Liver (tissue), 2 donors: ENCODE measurements at regions not wholly inside any gene's neighbourhood (a gene's known extent, or its start where the extent isn't known, plus 50 kb on each side); places are given as distances from the start of the nearest gene placed in this dataset.

Experiments used
- EGR1 ChIP-seq, 2 donors: IDR thresholded peaks; 2 replicates each; pipeline ENCODE4 v1.6.1; 2016 to 2018; ENCODE audit warnings: antibody characterized with exemption in 2 of 2, low read depth in 2 of 2
- RAD21 ChIP-seq, 2 donors: IDR thresholded peaks; 2 replicates each; pipeline ENCODE4 v1.6.1; 2016; ENCODE audit warnings: antibody characterized with exemption in 2 of 2, mild to moderate bottlenecking in 2 of 2
- TF ChIP-seq, protein P1 (sequence below): IDR thresholded peaks from 2 replicates; pipeline ENCODE4 v1.6.1; 2016; ENCODE audit warnings: antibody characterized with exemption
- donor health status: healthy.

GRCh38 chr12:86838260-86838659 lies 582.1 kb upstream of the MGAT4C start:
- TF ChIP-seq RAD21 (IDR thresholded peaks at IDR 0.05), result no peak
- TF ChIP-seq, protein P1, sequence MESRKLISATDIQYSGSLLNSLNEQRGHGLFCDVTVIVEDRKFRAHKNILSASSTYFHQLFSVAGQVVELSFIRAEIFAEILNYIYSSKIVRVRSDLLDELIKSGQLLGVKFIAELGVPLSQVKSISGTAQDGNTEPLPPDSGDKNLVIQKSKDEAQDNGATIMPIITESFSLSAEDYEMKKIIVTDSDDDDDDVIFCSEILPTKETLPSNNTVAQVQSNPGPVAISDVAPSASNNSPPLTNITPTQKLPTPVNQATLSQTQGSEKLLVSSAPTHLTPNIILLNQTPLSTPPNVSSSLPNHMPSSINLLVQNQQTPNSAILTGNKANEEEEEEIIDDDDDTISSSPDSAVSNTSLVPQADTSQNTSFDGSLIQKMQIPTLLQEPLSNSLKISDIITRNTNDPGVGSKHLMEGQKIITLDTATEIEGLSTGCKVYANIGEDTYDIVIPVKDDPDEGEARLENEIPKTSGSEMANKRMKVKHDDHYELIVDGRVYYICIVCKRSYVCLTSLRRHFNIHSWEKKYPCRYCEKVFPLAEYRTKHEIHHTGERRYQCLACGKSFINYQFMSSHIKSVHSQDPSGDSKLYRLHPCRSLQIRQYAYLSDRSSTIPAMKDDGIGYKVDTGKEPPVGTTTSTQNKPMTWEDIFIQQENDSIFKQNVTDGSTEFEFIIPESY, result no peak
- TF ChIP-seq EGR1 (IDR thresholded peaks at IDR 0.05; ENCODE audit: low read depth in 2 of 2), result no peak
